ENCODE measurements at regions not wholly inside any gene's neighbourhood (a gene's known extent, or its start where the extent isn't known, plus 50 kb on each side); places are given as distances from the start of the nearest gene placed in this dataset.

DNA sequence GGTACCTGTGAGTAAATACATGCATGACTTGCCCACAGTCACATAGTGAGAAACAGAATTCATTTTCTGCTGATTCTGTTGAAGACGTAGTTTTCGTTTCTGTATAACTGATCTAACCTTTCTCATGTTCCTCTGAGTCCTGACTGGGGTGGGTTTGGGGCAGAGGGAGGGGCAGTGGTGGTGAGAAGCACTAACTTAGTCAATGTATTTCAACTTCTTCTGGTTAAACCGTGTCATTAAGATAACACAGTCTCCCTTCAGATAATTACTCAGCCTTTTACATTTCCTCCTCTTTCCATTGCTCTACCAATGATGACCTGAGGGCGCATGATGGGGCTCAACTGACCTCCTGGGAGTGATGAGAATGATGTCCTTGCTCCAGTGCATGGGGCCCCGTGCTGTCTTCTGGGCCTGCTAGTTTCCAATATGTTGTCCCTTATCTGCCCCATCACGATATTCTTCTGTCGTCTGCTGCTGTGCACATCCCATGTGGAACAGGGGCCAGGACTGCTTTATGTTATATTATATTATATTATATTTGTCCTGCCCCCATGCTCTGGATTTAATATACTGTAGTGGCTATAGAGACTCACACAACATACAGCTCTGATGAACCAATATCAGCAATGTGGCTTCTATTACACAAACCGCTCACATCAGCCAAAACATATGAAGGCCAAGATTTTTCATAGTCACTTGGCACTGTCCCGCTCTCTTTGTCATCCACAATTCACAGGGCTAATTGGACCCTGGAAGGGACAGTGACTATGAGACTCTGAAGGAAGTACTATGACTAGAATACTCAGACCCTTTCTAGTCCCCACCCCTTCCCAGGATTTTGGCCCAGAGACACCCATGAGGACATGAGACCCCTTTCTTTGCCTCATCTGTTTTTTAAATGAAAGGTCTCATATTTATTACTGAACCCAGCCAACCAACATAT, 407.1 kb upstream of the MCTP2 start:
- H3K4me1 Mint-ChIP-seq (ENCODE audit: low read depth, unreplicated experiment), result peaks cover 3% of the 10 kb centered on the region
- H3K27me3 Mint-ChIP-seq (ENCODE audit: unreplicated experiment), result no peaks in the 10 kb centered on the region
- no peak overlapping the region for H3K27ac Mint-ChIP-seq (ENCODE audit: unreplicated experiment)
- H3K4me3 Mint-ChIP-seq (ENCODE audit: unreplicated experiment), result no peak overlapping the region
- TF ChIP-seq, protein P1, sequence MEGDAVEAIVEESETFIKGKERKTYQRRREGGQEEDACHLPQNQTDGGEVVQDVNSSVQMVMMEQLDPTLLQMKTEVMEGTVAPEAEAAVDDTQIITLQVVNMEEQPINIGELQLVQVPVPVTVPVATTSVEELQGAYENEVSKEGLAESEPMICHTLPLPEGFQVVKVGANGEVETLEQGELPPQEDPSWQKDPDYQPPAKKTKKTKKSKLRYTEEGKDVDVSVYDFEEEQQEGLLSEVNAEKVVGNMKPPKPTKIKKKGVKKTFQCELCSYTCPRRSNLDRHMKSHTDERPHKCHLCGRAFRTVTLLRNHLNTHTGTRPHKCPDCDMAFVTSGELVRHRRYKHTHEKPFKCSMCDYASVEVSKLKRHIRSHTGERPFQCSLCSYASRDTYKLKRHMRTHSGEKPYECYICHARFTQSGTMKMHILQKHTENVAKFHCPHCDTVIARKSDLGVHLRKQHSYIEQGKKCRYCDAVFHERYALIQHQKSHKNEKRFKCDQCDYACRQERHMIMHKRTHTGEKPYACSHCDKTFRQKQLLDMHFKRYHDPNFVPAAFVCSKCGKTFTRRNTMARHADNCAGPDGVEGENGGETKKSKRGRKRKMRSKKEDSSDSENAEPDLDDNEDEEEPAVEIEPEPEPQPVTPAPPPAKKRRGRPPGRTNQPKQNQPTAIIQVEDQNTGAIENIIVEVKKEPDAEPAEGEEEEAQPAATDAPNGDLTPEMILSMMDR (IDR thresholded peaks at IDR 0.05; ENCODE audit: partially characterized antibody, unreplicated experiment), result no peak
- H3K36me3 Mint-ChIP-seq (ENCODE audit: unreplicated experiment), result no peaks in the 10 kb centered on the region
- no peaks in the 10 kb centered on the region for H3K9me3 Mint-ChIP-seq (ENCODE audit: unreplicated experiment)
- no peak for DNase-seq

DNA sequence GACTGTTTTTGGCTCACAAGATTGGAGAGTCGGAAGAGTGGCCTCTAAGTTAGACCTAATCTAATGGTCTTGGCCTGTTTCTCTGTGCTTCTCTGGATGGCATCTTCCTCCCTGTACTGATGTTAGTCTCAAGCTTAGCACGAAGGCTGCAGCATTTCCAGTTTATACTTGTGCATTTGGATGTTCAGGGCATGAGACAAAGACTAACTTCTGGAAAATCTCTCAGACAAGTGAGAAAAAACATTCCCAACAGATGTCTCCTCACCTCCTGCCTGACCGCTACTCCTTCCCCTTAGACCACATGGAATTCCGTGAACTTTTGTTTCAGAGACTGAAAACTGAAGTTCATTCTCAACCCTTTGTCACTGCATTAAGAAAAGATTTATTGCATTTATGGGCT, 410.8 kb upstream of the MCTP2 start:
- no peak for DNase-seq

DNA sequence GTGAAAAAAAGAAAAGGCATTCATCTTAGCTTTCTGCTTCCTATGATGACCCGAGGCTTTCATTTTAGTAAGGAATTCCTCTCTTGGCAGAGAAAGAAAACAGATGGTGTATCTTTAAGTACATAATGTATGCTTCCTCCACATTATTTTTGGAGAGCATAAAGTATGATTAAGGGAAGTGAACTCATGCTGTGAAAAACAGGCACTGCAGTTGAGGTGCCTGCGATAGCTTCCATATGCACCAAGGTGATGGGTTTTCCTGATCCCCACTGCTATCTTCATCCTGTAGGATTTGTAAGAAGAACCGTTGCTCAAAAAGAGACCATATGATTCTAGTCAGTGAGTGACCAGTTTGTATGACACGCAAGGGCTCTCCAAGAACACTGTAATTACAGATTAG, 411.5 kb upstream of the MCTP2 start:
- Mint-ChIP-seq H3K4me1 (ENCODE audit: low read depth, unreplicated experiment) (no peaks in the 10 kb centered on the region), H3K36me3 (ENCODE audit: unreplicated experiment) (peaks cover 8% of the 10 kb centered on the region), H3K4me3 (ENCODE audit: unreplicated experiment) (no peak overlapping the region), H3K9me3 (ENCODE audit: unreplicated experiment) (no peaks in the 10 kb centered on the region), H3K27me3 (ENCODE audit: unreplicated experiment) (no peaks in the 10 kb centered on the region), H3K27ac (ENCODE audit: unreplicated experiment) (no peak overlapping the region)
- TF ChIP-seq, protein P1 (IDR thresholded peaks at IDR 0.05; ENCODE audit: partially characterized antibody, unreplicated experiment), result no peak
- no peak for DNase-seq

More for the DNA sequence above, 410.8 kb upstream of the MCTP2 start:
- H3K9me3 Mint-ChIP-seq (ENCODE audit: unreplicated experiment), result no peaks in the 10 kb centered on the region
- TF ChIP-seq, protein P1 (IDR thresholded peaks at IDR 0.05; ENCODE audit: partially characterized antibody, unreplicated experiment), result no peak
- no peak overlapping the region for H3K4me3 Mint-ChIP-seq (ENCODE audit: unreplicated experiment)
- H3K27ac Mint-ChIP-seq (ENCODE audit: unreplicated experiment), result no peak overlapping the region
- H3K36me3 Mint-ChIP-seq (ENCODE audit: unreplicated experiment), result peaks cover 8% of the 10 kb centered on the region
- no peaks in the 10 kb centered on the region for H3K27me3 Mint-ChIP-seq (ENCODE audit: unreplicated experiment)
- no peaks in the 10 kb centered on the region for H3K4me1 Mint-ChIP-seq (ENCODE audit: low read depth, unreplicated experiment)

DNA sequence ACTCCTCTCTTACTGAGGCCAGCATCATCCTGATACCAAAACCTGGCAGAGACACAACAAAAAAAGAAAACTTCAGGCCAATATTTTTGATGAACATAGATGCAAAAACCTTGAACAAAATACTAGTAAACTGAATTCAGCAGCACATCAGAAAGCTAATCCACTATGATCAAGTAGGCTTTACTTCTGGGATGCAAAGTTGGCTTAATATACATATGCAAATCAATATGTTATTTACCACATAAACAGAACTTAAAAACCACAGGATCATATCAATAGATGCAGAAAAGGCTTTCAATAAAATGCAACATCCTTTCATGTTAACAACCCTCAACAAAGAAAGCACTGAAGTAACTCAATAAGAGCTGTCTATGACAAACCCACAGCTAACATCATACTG, 414.5 kb upstream of the MCTP2 start:
- no peak overlapping the region for H3K4me3 Mint-ChIP-seq (ENCODE audit: unreplicated experiment)
- no peaks in the 10 kb centered on the region for H3K4me1 Mint-ChIP-seq (ENCODE audit: low read depth, unreplicated experiment)
- H3K27ac Mint-ChIP-seq (ENCODE audit: unreplicated experiment), result no peak overlapping the region
- H3K9me3 Mint-ChIP-seq (ENCODE audit: unreplicated experiment), result no peaks in the 10 kb centered on the region
- no peak for DNase-seq
- peaks cover 8% of the 10 kb centered on the region for H3K36me3 Mint-ChIP-seq (ENCODE audit: unreplicated experiment)
- H3K27me3 Mint-ChIP-seq (ENCODE audit: unreplicated experiment), result no peaks in the 10 kb centered on the region
- TF ChIP-seq, protein P1 (IDR thresholded peaks at IDR 0.05; ENCODE audit: partially characterized antibody, unreplicated experiment), result no peak

DNA sequence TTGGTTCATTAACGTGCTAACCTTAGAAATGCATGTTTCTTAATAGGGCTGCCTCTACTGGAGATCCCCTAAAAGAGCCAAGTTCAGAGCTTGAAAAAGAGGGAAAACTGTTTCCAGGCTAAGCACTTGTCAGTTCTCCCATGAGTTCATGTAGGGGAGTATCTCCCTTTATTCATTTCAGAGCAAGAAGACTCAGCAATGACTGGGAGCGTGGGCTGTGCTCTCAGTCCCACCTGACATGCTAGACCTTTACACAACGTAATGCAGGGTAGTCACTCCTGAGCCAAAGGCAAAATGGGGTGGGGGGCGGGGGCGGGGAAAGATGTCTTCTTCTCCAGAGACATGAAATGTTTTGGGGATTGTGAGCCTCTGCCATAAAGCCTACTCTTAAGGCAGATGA, 420.1 kb upstream of the MCTP2 start:
- no peaks in the 10 kb centered on the region for H3K27me3 Mint-ChIP-seq (ENCODE audit: unreplicated experiment)
- no peaks in the 10 kb centered on the region for H3K36me3 Mint-ChIP-seq (ENCODE audit: unreplicated experiment)
- H3K27ac Mint-ChIP-seq (ENCODE audit: unreplicated experiment), result no peak overlapping the region
- TF ChIP-seq, protein P1 (IDR thresholded peaks at IDR 0.05; ENCODE audit: partially characterized antibody, unreplicated experiment), result no peak
- no peak for DNase-seq
- H3K4me1 Mint-ChIP-seq (ENCODE audit: low read depth, unreplicated experiment), result no peaks in the 10 kb centered on the region
- no peak overlapping the region for H3K4me3 Mint-ChIP-seq (ENCODE audit: unreplicated experiment)
- H3K9me3 Mint-ChIP-seq (ENCODE audit: unreplicated experiment), result no peaks in the 10 kb centered on the region
